ENCODE measurements at regions not wholly inside any gene's neighbourhood (a gene's known extent, or its start where the extent isn't known, plus 50 kb on each side); places are given as distances from the start of the nearest gene placed in this dataset.

DNA sequence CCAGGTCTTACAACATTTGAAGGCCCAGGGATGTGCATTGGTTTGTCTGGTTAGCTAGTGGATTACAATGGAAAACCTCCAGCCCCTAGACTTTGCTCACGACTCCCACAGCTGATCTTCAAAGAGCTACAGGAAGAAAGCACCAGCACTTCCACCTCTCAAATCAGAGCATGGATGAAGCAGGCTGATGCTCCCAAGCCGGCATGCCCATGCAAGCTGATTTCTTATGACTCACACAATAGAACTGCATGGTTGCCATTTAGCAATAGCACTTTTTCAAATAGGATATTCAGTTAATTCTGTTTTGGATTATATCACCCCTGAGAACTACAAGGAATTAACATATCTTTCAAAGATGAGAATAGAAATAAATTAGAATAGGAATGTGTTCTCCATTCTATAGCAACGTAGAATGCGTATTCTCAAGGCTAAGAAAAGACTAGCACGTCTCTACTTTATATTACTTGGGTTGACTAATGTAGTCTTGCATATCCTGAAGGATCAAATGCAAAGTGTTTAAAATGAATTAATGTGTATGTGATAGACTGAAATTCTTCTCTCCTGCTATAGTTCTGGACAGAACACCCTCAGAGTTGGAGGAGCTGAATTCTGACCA is 292.4 kb downstream of the TRIB2 start:
- Mint-ChIP-seq H3K4me1 (ENCODE audit: low read depth in 2 of 2) (no peaks in the 10 kb centered on the region), H3K4me3 (no peak overlapping the region), H3K27me3 (peaks cover 19 to 47% of the 10 kb centered on the region in 2 donors), H3K27ac (no peak overlapping the region), H3K36me3 (ENCODE audit: insufficient read depth) (no peaks in the 10 kb centered on the region), H3K9me3 (no peaks in the 10 kb centered on the region)
- ATAC-seq (replicated peaks) (no peak), DNase-seq (no peak)

DNA sequence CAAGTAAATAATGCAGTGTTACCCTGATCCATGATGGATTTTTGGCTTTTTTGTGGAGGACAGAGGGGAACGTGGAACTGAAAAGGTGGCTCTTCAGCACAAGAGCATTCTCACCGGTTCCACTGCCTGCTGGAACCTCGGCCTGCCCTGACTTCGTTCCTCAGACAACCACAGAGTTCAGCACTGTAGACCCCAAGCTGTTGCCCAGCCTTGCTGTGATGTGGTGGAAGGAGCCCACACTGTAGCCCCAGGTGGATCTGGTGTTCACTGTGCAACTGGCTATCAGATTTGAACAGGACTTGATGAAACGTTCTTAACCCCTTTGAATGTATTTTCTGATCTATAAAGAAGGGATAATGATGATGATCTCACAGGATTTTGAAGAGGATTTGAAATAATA is 293.5 kb downstream of the TRIB2 start:
- no peak overlapping the region for H3K4me3 Mint-ChIP-seq
- no peaks in the 10 kb centered on the region for H3K9me3 Mint-ChIP-seq
- DNase-seq (no peak), ATAC-seq (replicated peaks) (no peak)
- H3K27ac Mint-ChIP-seq, result no peak overlapping the region
- H3K4me1 Mint-ChIP-seq (ENCODE audit: low read depth in 2 of 2), result no peaks in the 10 kb centered on the region
- H3K27me3 Mint-ChIP-seq, result peaks cover 25 to 57% of the 10 kb centered on the region in 2 donors
- no peaks in the 10 kb centered on the region for H3K36me3 Mint-ChIP-seq (ENCODE audit: insufficient read depth)

DNA sequence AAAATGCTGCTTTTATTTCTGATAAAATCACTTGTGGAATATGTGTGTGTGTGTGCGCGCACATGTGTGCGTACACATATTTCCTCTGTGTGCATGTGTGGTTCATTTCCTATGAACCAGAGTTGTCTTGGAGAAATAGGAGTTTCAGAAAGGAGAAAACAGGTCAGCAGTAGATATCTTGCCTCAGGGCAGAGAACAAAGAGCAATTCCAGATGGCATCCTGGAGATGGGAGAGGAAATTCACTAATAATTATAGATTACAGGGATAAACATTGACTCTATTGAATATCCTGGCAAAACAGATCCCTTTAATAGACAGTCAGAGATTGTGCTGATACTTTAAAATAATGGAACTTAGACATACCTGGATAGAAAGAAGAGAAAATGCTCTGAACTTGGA is 298.0 kb downstream of the TRIB2 start:
- Mint-ChIP-seq H3K9me3 (no peaks in the 10 kb centered on the region), H3K4me1 (ENCODE audit: low read depth in 2 of 2) (no peaks in the 10 kb centered on the region), H3K4me3 (no peak overlapping the region), H3K36me3 (ENCODE audit: insufficient read depth) (no peaks in the 10 kb centered on the region), H3K27ac (no peak overlapping the region), H3K27me3 (peaks cover 60 to 64% of the 10 kb centered on the region in 2 donors)
- DNase-seq (no peak), ATAC-seq (replicated peaks) (no peak)

DNA sequence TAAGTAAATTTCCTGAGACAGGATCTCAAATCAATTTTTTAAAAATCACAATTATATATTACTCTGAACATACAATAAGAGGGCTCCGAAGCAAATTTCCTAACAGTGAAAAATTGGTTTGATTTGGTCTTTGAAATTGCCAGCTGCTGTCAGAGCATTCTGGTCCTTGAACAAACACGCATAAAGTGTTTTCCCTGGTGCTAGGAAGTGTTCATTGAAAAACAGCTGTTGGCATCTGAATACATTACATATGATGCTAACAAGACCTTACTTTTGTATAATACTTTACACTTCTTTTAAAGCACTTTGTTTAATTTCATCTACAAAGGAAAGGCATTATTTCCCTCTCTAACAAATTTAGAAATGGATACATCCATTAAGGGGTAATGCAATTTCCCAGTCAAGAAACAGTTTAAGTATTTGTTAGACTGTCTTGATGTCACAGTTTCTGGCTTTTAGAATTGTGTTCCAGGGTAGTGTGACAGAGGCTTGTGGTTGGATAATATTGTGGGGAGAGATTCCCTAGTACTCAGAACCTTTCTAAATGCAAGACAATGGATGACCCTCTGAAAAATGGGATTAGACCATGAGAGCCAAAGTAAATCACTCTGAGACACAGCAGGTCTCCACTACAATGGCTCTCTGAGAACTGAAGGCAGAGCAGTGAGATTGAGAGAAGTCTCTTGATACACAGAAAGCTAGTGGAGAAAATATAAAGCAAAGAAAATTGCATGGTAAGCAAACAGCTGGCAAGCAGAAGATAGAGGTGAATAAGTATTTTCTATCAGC is 299.0 kb downstream of the TRIB2 start:
- no peaks in the 10 kb centered on the region for H3K36me3 Mint-ChIP-seq (ENCODE audit: insufficient read depth)
- no peaks in the 10 kb centered on the region for H3K9me3 Mint-ChIP-seq
- no peak for ATAC-seq (replicated peaks)
- no peak for DNase-seq
- H3K4me1 Mint-ChIP-seq (ENCODE audit: low read depth in 2 of 2), result no peaks in the 10 kb centered on the region
- H3K27me3 Mint-ChIP-seq, result peaks cover 58 to 60% of the 10 kb centered on the region in 2 donors
- no peak overlapping the region for H3K4me3 Mint-ChIP-seq
- H3K27ac Mint-ChIP-seq, result no peak overlapping the region

DNA sequence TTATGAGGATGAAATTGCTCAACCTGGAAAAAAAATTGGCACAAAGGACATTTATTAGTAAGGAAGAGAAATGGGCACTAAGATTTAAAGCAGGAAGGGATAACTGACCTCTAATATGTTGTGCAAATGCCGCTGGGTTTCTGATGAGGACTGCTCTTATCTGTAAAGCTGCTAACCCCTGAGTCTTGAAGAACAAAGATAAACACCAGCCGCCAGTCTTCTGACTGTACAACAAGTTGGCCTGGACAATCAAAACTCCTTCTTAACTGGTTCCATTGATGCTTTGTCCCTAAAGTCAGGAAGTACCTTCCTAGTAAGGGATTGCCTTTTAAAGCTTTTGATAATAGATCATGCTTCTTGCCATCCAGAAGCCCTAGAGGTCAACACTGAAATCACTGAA is 301.8 kb downstream of the TRIB2 start:
- DNase-seq, result no peak
- Mint-ChIP-seq H3K36me3 (ENCODE audit: insufficient read depth) (no peaks in the 10 kb centered on the region), H3K4me1 (ENCODE audit: low read depth in 2 of 2) (no peaks in the 10 kb centered on the region), H3K4me3 (no peak overlapping the region), H3K27ac (no peak overlapping the region), H3K9me3 (no peaks in the 10 kb centered on the region), H3K27me3 (peaks cover 36 to 59% of the 10 kb centered on the region in 2 donors)
- ATAC-seq (replicated peaks), result no peak

DNA sequence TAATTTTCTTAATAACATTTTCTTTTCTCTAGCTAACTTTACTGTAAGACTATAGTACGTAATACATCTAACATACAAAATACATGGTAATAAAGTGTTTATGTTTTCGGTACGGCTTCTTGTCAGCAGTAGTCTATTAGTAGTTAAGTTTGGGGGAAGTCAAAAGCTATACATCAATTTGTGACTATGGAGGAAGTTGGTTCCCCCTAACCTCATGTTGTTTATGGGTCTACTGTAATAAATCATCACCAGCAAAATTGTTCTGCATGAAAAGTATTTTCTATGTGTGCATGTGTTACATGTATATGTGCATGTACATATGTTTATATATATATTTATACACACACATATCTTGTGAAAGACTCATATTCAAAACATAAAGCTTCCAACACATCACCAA is 303.0 kb downstream of the TRIB2 start:
- Mint-ChIP-seq H3K27ac (no peak overlapping the region), H3K4me1 (ENCODE audit: low read depth in 2 of 2) (no peaks in the 10 kb centered on the region), H3K9me3 (no peaks in the 10 kb centered on the region), H3K27me3 (peaks cover 36 to 48% of the 10 kb centered on the region in 2 donors), H3K4me3 (no peak overlapping the region), H3K36me3 (ENCODE audit: insufficient read depth) (no peaks in the 10 kb centered on the region)
- ATAC-seq (replicated peaks) (no peak), DNase-seq (no peak)

DNA sequence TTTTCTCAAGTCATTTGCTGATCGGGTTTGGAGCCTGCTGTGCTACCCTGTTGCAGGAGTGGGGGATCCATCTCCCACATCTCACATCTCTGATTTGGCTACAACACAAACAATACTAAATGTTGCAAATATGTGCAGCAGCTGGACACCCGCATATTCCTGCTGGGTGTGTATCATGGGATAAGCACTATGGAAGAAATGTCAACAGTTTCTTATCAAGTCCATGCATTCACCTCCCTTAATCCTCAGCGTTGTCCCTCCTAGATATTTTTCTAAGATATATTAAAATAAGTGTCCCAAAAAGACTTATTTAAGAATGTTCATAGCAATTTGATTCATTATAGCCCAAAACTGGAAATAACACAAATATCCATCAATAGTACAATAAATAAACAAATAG is 303.7 kb downstream of the TRIB2 start:
- Mint-ChIP-seq H3K4me1 (ENCODE audit: low read depth in 2 of 2) (no peaks in the 10 kb centered on the region), H3K27ac (no peak overlapping the region), H3K36me3 (ENCODE audit: insufficient read depth) (no peaks in the 10 kb centered on the region), H3K9me3 (no peaks in the 10 kb centered on the region), H3K4me3 (no peak overlapping the region), H3K27me3 (peaks cover 35 to 46% of the 10 kb centered on the region in 2 donors)
- no peak for ATAC-seq (replicated peaks)
- DNase-seq, result no peak

DNA sequence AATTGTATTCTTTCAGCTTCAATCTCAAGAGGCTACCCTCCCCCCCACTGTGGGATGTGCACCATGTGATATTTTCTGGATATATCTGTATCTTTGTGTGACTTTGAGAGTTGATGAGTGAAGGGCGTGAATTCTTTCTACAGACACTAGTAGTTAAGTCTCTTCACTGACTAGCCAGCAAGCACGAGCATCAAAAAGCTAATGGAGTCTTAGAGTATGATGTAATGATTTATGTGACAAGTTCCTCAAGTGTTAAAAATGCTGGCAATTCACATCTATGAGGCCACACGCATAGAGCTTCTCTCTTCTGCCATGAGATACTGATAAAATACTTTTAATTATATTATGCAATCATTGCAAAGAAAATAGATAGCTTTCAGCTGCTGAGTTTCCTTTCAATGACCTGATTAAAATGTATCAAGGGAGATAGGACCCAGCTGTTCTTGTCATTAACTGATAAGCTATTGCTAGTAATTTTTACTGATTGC is 304.8 kb downstream of the TRIB2 start:
- Mint-ChIP-seq H3K4me3 (no peak overlapping the region), H3K27me3 (peaks cover 34 to 44% of the 10 kb centered on the region in 2 donors), H3K36me3 (ENCODE audit: insufficient read depth) (no peaks in the 10 kb centered on the region), H3K4me1 (ENCODE audit: low read depth in 2 of 2) (no peaks in the 10 kb centered on the region), H3K27ac (no peak overlapping the region), H3K9me3 (no peaks in the 10 kb centered on the region)
- ATAC-seq (replicated peaks) (no peak), DNase-seq (no peak)

DNA sequence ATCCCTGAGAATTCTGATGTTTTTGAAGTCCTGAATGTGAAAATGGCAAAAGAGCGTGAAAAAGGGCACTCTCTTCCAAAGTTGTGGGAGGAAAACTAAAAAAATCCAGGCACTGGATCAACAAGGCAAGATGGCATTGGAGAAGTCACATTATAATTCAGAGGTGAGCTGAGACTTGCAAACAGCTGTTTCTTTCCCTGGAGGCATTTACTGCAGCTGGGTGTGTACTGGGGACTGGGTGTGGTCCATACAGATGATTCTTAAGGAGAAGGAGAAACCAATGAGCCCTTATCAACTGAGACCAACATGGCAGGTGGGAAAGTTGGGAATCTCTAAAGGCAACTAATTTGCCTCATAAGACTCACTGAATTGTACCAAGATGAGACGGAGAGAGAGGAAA is 313.9 kb downstream of the TRIB2 start:
- no peak for ATAC-seq (replicated peaks)
- Mint-ChIP-seq H3K9me3 (no peaks in the 10 kb centered on the region), H3K36me3 (ENCODE audit: insufficient read depth) (no peaks in the 10 kb centered on the region), H3K4me1 (ENCODE audit: low read depth in 2 of 2) (no peaks in the 10 kb centered on the region), H3K27me3 (peaks cover 25 to 26% of the 10 kb centered on the region in 2 donors), H3K27ac (no peak overlapping the region), H3K4me3 (no peak overlapping the region)
- no peak for DNase-seq

DNA sequence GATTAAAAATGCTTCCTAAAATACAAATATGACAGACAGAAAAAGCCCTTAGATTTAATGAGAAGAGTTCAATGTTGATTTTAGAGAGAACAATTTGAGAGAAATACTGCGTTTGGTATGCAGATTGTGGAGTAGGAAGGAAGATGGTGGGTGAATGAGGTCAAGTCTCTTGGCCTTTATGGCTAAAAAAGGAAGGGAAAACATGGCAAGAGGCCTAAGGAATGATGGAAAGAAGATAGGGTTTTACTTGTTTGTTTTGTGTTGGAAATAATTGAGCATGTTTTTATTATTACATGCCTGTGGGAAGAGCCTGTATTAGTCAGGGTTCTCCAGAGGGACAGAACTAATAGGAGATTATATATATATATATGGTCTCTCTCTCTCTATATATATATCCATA is 318.1 kb downstream of the TRIB2 start:
- Mint-ChIP-seq H3K4me1 (ENCODE audit: low read depth in 2 of 2) (no peaks in the 10 kb centered on the region), H3K27ac (no peak overlapping the region), H3K27me3 (peaks cover 7 to 16% of the 10 kb centered on the region in 2 donors), H3K36me3 (ENCODE audit: insufficient read depth) (no peaks in the 10 kb centered on the region), H3K4me3 (no peak overlapping the region), H3K9me3 (no peaks in the 10 kb centered on the region)
- no peak for DNase-seq
- no peak for ATAC-seq (replicated peaks)

DNA sequence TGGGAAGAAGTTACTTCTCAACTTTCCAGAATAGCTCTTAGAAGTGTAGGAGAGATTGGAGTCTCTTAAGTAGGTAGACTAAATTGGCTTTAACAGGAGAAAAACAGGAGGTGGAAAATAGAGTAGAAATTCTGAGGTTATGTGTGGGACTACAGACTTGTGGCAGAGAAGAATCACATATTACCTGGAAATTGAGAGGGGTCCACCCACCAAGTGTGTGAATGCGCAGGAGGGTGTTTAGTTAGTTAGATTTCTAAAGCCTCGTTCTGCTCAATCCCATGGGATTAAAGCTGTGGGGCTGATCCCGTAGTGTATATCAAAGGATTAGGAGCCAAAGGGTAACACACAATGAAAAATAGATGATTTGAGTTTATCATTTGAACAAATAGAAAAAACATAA is 319.1 kb downstream of the TRIB2 start:
- no peak for DNase-seq
- Mint-ChIP-seq H3K27ac (no peak overlapping the region), H3K4me1 (ENCODE audit: low read depth in 2 of 2) (no peaks in the 10 kb centered on the region), H3K27me3 (peaks cover 7 to 26% of the 10 kb centered on the region in 2 donors), H3K36me3 (ENCODE audit: insufficient read depth) (no peaks in the 10 kb centered on the region), H3K9me3 (no peaks in the 10 kb centered on the region), H3K4me3 (no peak overlapping the region)
- no peak for ATAC-seq (replicated peaks)

DNA sequence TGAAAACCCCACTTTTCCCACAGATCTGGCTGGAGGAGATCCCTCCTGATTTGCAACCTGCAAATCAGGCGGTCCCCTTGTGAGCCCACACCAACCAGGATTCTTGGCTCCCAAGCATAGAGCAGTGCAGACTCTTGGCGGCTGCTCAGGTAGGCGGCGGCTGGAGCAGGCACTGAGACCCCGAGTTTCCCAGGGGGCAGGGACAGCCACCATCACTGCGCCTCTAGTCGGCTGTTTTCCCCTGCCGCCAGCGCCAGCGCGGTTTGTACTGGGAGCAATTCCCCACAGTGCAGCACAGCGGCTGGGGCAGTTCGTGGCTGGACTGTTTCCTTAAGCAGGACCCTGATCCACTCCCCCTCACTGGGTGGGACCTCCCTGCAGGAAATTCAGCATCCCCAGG is 323.3 kb downstream of the TRIB2 start:
- no peak for DNase-seq
- H3K36me3 Mint-ChIP-seq (ENCODE audit: insufficient read depth), result no peaks in the 10 kb centered on the region
- H3K9me3 Mint-ChIP-seq, result peaks cover 0 to 4% of the 10 kb centered on the region in 2 donors
- H3K4me1 Mint-ChIP-seq (ENCODE audit: low read depth in 2 of 2), result no peaks in the 10 kb centered on the region
- peaks cover 44 to 67% of the 10 kb centered on the region in 2 donors for H3K27me3 Mint-ChIP-seq
- ATAC-seq (replicated peaks), result no peak
- no peak overlapping the region for H3K27ac Mint-ChIP-seq
- H3K4me3 Mint-ChIP-seq, result no peak overlapping the region

DNA sequence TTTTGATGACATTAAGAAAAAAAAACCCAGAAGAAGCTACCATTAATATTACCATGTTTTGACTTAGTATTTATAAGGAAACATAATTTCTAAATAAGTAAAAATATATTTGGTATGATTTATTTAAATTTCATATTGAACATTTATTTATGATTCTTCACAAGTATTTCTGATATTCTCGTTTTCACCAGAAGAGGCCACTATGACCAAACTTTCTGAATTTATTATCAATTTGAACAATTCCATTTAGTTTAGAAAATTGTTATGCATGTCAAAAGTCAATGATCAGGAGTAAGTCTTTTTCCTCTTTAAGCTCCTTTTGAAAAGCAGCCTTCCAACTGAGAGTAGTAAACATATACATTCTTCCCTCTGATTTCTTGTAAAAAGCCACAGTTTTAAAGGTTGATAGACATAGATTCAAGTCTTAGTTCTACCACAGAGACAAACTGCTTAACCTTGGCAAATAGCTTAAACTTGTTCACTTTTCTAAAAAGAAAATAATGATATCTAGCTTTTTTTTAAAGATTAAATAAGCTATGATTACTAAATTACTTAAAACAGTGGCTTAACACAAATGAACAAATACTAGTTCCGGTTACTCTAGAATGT is 329.9 kb downstream of the TRIB2 start:
- Mint-ChIP-seq H3K27me3 (peaks cover 33 to 52% of the 10 kb centered on the region in 2 donors), H3K4me1 (ENCODE audit: low read depth in 2 of 2) (no peaks in the 10 kb centered on the region), H3K36me3 (ENCODE audit: insufficient read depth) (no peaks in the 10 kb centered on the region), H3K9me3 (no peaks in the 10 kb centered on the region), H3K4me3 (no peak overlapping the region), H3K27ac (no peak overlapping the region)
- DNase-seq (no peak), ATAC-seq (replicated peaks) (no peak)

DNA sequence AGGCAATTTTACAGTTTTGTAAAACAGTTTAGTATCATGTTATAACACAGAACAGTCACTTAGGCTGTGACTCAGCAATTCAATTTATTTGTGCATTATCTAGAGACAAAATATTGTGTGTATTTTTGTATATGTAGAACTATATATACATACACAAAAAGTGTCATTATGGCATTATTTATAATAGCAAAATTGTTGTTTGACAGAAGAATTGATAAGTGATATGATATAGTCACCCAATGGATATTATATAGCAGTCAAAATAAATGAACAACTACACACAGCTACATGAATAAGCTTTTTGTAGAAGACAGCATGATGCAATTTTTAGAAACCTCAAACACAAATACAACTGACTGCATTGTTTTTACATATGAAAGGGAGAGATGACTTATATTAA is 334.0 kb downstream of the TRIB2 start:
- no peak for ATAC-seq (replicated peaks)
- no peak overlapping the region for H3K27ac Mint-ChIP-seq
- H3K9me3 Mint-ChIP-seq, result no peaks in the 10 kb centered on the region
- H3K4me1 Mint-ChIP-seq (ENCODE audit: low read depth in 2 of 2), result no peaks in the 10 kb centered on the region
- H3K27me3 Mint-ChIP-seq, result peaks cover 17 to 27% of the 10 kb centered on the region in 2 donors
- DNase-seq, result no peak
- H3K4me3 Mint-ChIP-seq, result no peak overlapping the region
- H3K36me3 Mint-ChIP-seq (ENCODE audit: insufficient read depth), result no peaks in the 10 kb centered on the region

Data from effector memory CD8-positive, alpha-beta T cell (primary cell).